ENCODE measurements at regions not wholly inside any gene's neighbourhood (a gene's known extent, or its start where the extent isn't known, plus 50 kb on each side); places are given as distances from the start of the nearest gene placed in this dataset.

DNA sequence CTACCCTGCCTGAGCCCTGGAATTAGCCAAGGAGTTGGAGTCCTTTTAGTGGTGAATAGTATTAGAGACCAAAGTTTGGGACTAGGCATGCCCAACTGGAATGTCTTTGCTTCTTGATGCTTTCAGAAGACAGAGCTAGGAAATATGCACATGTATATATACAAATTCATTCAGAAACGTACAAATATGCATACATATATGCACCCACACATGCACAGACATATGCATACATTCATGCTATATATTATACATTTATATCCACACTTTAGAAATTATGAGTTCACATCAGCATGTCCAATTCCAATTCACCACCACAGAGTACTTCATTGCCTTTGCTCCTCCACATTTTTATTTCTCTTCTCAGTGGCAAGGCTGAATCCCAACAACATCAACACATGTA, 398.3 kb upstream of the MPDZ start:
- no peak for ATAC-seq
- in situ Hi-C loops (cut with HindIII; ENCODE audit: extremely low pct_ligation_motif_present, low pct_unique_long_range_greater_than_20kb), result no loop called here
- no peak overlapping the region for H3K4me3 ChIP-seq (replicated peaks in 1 of 3; ENCODE audit: insufficient read depth in 1 of 3, low read depth in 2 of 3, low read length in 3 of 3)
- 0% methylated on average over 1 of the region's 1 CpG for WGBS (ENCODE audit: low lambda C conversion rate)
- no peaks in the 10 kb centered on the region for H3K9me3 ChIP-seq (ENCODE audit: low read length)
- TF ChIP-seq ZNF101 (CRISPR knock-in tag; IDR thresholded peaks at IDR 0.05; ENCODE audit: borderline replicate concordance, low read depth) (no peak), ZNF251 (CRISPR knock-in tag; IDR thresholded peaks at IDR 0.05) (no peak), HDAC6 (IDR thresholded peaks at IDR 0.05; ENCODE audit: low read depth, low read length) (no peak), RFX1 (IDR thresholded peaks at IDR 0.05) (no peak), ZNF768 (CRISPR knock-in tag; IDR thresholded peaks at IDR 0.05) (no peak), ZBED4 (CRISPR knock-in tag; IDR thresholded peaks at IDR 0.05; ENCODE audit: borderline replicate concordance) (no peak), MZF1 (CRISPR knock-in tag; IDR thresholded peaks at IDR 0.05; ENCODE audit: borderline replicate concordance) (no peak), ETV6 (CRISPR knock-in tag; conservative IDR thresholded peaks at IDR 0.05) (no peak), CERS6 (CRISPR knock-in tag; IDR thresholded peaks at IDR 0.05) (no peak), ZBTB7A (CRISPR knock-in tag; IDR thresholded peaks at IDR 0.05) (no peak), ZNF713 (CRISPR knock-in tag; IDR thresholded peaks at IDR 0.05) (no peak), ZBTB7B (CRISPR knock-in tag; IDR thresholded peaks at IDR 0.05) (no peak), ZNF580 (CRISPR knock-in tag; IDR thresholded peaks at IDR 0.05; ENCODE audit: borderline replicate concordance, low read depth) (no peak), KLF9 (CRISPR knock-in tag; IDR thresholded peaks at IDR 0.05; ENCODE audit: low read depth) (no peak)
- TF ChIP-seq, protein P1, sequence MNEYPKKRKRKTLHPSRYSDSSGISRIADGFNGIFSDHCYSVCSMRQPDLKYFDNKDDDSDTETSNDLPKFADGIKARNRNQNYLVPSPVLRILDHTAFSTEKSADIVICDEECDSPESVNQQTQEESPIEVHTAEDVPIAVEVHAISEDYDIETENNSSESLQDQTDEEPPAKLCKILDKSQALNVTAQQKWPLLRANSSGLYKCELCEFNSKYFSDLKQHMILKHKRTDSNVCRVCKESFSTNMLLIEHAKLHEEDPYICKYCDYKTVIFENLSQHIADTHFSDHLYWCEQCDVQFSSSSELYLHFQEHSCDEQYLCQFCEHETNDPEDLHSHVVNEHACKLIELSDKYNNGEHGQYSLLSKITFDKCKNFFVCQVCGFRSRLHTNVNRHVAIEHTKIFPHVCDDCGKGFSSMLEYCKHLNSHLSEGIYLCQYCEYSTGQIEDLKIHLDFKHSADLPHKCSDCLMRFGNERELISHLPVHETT (CRISPR knock-in tag; conservative IDR thresholded peaks at IDR 0.05), result no peak
- TF ChIP-seq, protein P2, sequence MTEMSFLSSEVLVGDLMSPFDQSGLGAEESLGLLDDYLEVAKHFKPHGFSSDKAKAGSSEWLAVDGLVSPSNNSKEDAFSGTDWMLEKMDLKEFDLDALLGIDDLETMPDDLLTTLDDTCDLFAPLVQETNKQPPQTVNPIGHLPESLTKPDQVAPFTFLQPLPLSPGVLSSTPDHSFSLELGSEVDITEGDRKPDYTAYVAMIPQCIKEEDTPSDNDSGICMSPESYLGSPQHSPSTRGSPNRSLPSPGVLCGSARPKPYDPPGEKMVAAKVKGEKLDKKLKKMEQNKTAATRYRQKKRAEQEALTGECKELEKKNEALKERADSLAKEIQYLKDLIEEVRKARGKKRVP (CRISPR knock-in tag; IDR thresholded peaks at IDR 0.05), result no peak
- H3K27me3 ChIP-seq (ENCODE audit: control insufficient read depth in 1 of 2, insufficient read depth in 2 of 2, low read length in 2 of 2), result no peaks in the 10 kb centered on the region
- H3K4me2 ChIP-seq (ENCODE audit: low read depth, low read length), result no peak overlapping the region
- no peak overlapping the region for H3K9ac ChIP-seq (ENCODE audit: insufficient read depth, low read depth, low read length)
- no TSS peak for BruUV-seq (replicated peaks)
- no peak for DNase-seq (ENCODE audit: low spot score)
- no peaks in the 10 kb centered on the region for H4K20me1 ChIP-seq (ENCODE audit: insufficient read depth, low read length)
- FAIRE-seq, result no peak
- H3K4me1 ChIP-seq (ENCODE audit: insufficient read depth, low read length), result no peaks in the 10 kb centered on the region
- intact Hi-C loops (cut with micrococcal nuclease; ENCODE audit: unreplicated experiment), result no loop called here
- ChIA-PET POLR2A (no interaction called here), CTCF (ENCODE audit: low intra/inter-chr PET ratio, low total read pairs) (no interaction called here)
- H3K79me2 ChIP-seq (ENCODE audit: insufficient read depth, low read length), result no peaks in the 10 kb centered on the region
- H3K27ac ChIP-seq (ENCODE audit: extremely low read length, insufficient read depth, low read length), result no peak overlapping the region
- no peaks in the 10 kb centered on the region for H3K36me3 ChIP-seq (replicated peaks in 1 of 2; ENCODE audit: control insufficient read depth in 1 of 2, insufficient read depth in 2 of 2, low read length in 2 of 2)
- H2AFZ ChIP-seq (ENCODE audit: low read length), result no peak overlapping the region
